ENCODE measurements at regions not wholly inside any gene's neighbourhood (a gene's known extent, or its start where the extent isn't known, plus 50 kb on each side); places are given as distances from the start of the nearest gene placed in this dataset.

GRCh38 chr7:67753891-67754290 lies 757.3 kb downstream of the TYW1 start:
- peak in 1 of 2 donors; percentile 51 for DNase-seq (ENCODE audit: low read depth in 2 of 2)

GRCh38 chr7:67754651-67755050 lies 758.0 kb downstream of the TYW1 start:
- DNase-seq (ENCODE audit: low read depth in 2 of 2) = no peak

GRCh38 chr7:67758551-67758950 lies 761.9 kb downstream of the TYW1 start:
- no peak for DNase-seq (ENCODE audit: low read depth in 2 of 2)

- no peak for DNase-seq (ENCODE audit: low read depth in 2 of 2)
Observed at GRCh38 chr7:67760971-67761370, 764.3 kb downstream of the TYW1 start.

- no peak for DNase-seq (ENCODE audit: low read depth in 2 of 2)
Observed at GRCh38 chr7:67762516-67762915, 765.9 kb downstream of the TYW1 start.

GRCh38 chr7:67764289-67764688 lies 767.7 kb downstream of the TYW1 start:
- no peak for DNase-seq (ENCODE audit: low read depth in 2 of 2)

GRCh38 chr7:67765481-67766175 lies 769.0 kb downstream of the TYW1 start:
- no peak for DNase-seq (ENCODE audit: low read depth in 2 of 2)

GRCh38 chr7:67766906-67767410 lies 770.3 kb downstream of the TYW1 start:
- no peak for DNase-seq (ENCODE audit: low read depth in 2 of 2)

- DNase-seq (ENCODE audit: low read depth in 2 of 2) = no peak
Observed at GRCh38 chr7:67771846-67772605, 775.4 kb downstream of the TYW1 start.

GRCh38 chr7:67773081-67773480 lies 776.4 kb downstream of the TYW1 start:
- DNase-seq (ENCODE audit: low read depth in 2 of 2) = no peak

- no peak for DNase-seq (ENCODE audit: low read depth in 2 of 2)
Observed at GRCh38 chr7:67777119-67777518, 780.5 kb downstream of the TYW1 start.

- DNase-seq (ENCODE audit: low read depth in 2 of 2) = no peak
Observed at GRCh38 chr7:67781841-67782240, 785.2 kb downstream of the TYW1 start.

- no peak for DNase-seq (ENCODE audit: low read depth in 2 of 2)
Observed at GRCh38 chr7:67786021-67786420, 789.4 kb downstream of the TYW1 start.

- DNase-seq (ENCODE audit: low read depth in 2 of 2) = no peak
Observed at GRCh38 chr7:67788669-67789068, 792.0 kb downstream of the TYW1 start.

GRCh38 chr7:67791918-67792317 lies 795.3 kb downstream of the TYW1 start:
- DNase-seq (ENCODE audit: low read depth in 2 of 2) = no peak

- DNase-seq (ENCODE audit: low read depth in 2 of 2) = no peak
Observed at GRCh38 chr7:67794544-67794943, 797.9 kb downstream of the TYW1 start.

GRCh38 chr7:67803789-67804188 lies 807.2 kb downstream of the TYW1 start:
- DNase-seq (ENCODE audit: low read depth in 2 of 2) = no peak

GRCh38 chr7:67805921-67806471 lies 809.4 kb downstream of the TYW1 start:
- DNase-seq (ENCODE audit: low read depth in 2 of 2) = no peak

- no peak for DNase-seq (ENCODE audit: low read depth in 2 of 2)
Observed at GRCh38 chr7:67807826-67808225, 811.2 kb downstream of the TYW1 start.

- no peak for DNase-seq (ENCODE audit: low read depth in 2 of 2)
Observed at GRCh38 chr7:67809586-67809985, 813.0 kb downstream of the TYW1 start.

- DNase-seq (ENCODE audit: low read depth in 2 of 2) = no peak
Observed at GRCh38 chr7:67813621-67814292, 817.1 kb downstream of the TYW1 start.

GRCh38 chr7:67817481-67817880 lies 820.8 kb downstream of the TYW1 start:
- DNase-seq (ENCODE audit: low read depth in 2 of 2) = no peak
